CD4-positive, alpha-beta T cell treated with Interleukin-1 beta for 1 hour (primary cell): ENCODE measurements at regions not wholly inside any gene's neighbourhood (a gene's known extent, or its start where the extent isn't known, plus 50 kb on each side); places are given as distances from the start of the nearest gene placed in this dataset.

Source experiments
- DNase-seq, 2 donors: peaks; one replicate each; pipeline ENCODE4 v3.0.0-alpha.2; 2020 to 2022

- DNase-seq = no peak
Measured at GRCh38 chr3:96027718-96028117, 786.7 kb upstream of the EPHA6 start.

- no peak for DNase-seq
Measured at GRCh38 chr3:96039632-96040031, 774.8 kb upstream of the EPHA6 start.

GRCh38 chr3:96059301-96059700 is 755.1 kb upstream of the EPHA6 start:
- no peak for DNase-seq

- no peak for DNase-seq
Measured at GRCh38 chr3:96069065-96069464, 745.3 kb upstream of the EPHA6 start.

- DNase-seq = no peak
Measured at GRCh38 chr3:96070678-96071077, 743.7 kb upstream of the EPHA6 start.

GRCh38 chr3:96071097-96071496 is 743.3 kb upstream of the EPHA6 start:
- DNase-seq = no peak

GRCh38 chr3:96072226-96072625 is 742.2 kb upstream of the EPHA6 start:
- no peak for DNase-seq

GRCh38 chr3:96083610-96084009 is 730.8 kb upstream of the EPHA6 start:
- DNase-seq = no peak

GRCh38 chr3:96086018-96086417 is 728.4 kb upstream of the EPHA6 start:
- no peak for DNase-seq

- DNase-seq = no peak
Measured at GRCh38 chr3:96101006-96101560, 713.3 kb upstream of the EPHA6 start.

GRCh38 chr3:96106701-96107100 is 707.7 kb upstream of the EPHA6 start:
- no peak for DNase-seq
